GM19463 (cell line): ENCODE measurements at regions not wholly inside any gene's neighbourhood (a gene's known extent, or its start where the extent isn't known, plus 50 kb on each side); places are given as distances from the start of the nearest gene placed in this dataset.
A peak's percentile ranks its signal among the peaks of the same experiment; 100 is the strongest.

Experiments used
- ATAC-seq: cut with Tn5 transposase; IDR thresholded peaks from one replicate; pipeline ENCODE4 v1.9.1; 2021; ENCODE audit warnings: mild to moderate bottlenecking, moderate library complexity; ENCODE audit not compliant: unreplicated experiment

DNA sequence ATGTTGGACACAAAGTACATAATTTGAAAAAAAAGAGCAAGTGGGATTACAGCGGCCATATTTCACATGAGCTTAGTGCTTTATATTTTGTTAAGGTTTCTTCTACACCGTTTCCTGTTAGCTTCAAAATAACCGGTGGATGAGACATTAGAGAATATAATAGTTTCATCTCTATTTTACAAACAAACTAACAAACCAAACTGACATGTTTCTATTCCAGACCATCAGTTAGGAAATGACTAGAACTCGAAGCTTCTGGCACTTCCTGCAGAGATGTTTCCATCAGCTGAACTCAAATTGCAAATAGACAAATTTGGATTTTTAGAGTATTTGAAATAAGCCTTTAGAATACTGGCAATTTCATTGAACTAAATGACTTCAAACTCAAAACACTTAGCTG is 86.5 kb downstream of the MTRR start:
- ATAC-seq, result no peak

DNA sequence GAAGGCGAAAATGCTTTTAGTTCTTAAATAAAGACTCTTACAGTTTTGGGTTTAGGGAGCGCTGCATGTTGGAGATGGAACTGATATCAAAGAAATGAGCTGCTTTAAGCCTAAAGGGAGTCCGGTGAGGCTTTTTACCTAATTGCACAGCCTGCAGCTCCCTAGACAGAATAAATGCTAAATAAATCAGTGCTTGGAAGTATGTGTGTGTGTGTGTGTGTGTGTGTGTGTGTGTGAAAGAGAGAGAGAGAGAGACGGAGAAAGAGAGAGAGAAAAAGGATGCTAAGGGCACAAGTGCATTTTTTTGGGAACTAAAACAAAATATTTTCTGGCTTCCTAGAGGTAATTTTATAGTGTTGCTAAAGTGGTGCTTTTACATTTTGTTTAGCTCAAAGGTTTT is 88.4 kb downstream of the MTRR start:
- no peak for ATAC-seq

DNA sequence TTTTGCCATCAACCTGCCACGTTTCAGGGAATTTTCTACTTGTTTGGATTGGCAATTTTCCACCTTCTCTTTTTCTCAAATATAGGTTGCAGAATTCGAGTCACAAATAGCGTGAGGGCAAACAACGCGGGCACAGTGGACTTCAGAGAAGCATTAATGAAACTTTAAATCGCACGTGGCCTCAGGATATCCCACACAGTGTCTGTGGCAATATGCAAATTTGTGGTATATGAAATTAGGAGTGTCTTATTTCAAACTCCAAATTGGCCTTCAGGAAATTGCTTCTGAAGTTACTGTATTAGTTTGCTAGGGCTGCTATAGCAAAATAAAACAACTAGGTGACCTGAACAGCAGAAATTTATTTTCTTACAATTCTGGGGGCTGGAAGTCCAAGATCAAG is 91.2 kb downstream of the MTRR start:
- no peak for ATAC-seq

DNA sequence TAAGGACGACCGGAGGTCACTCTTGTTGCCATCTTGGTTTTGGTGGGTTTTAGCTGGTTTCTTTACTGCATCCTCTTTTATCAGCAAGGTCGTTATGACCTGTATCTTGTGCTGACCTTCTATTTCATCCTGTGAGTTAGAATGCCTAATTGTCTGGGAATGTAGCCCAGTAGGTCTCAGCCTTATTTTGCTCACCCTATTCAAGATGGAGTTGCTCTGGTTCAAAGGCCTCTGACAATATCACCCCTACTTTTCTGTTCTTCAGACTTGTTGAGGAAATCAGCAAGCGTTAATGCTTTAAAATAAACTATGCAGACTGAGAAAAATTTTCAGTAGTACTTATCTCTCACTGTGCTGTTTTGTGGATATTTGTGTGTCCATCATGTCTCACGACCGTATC is 92.6 kb downstream of the MTRR start:
- ATAC-seq, result no peak

DNA sequence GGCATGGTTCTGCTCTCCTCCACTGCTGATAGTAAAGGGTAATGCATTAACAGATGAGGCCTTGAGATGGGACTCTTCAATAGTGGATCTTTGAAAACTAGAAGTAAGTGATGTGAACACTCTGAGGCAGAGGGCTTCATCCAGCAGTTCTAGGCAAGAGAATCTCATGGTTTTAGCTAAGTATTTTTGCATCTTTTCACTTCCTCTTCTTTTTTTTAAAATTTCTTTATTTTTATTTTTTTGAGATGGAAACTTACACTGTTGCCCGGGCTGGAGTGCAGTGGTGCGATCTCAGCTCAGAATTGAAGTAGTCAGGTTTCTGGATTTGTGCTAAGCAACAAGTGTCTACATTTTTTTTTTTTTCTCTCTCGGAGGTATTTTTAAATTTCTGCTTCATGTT is 101.9 kb downstream of the MTRR start:
- ATAC-seq, result peak; percentile 66

DNA sequence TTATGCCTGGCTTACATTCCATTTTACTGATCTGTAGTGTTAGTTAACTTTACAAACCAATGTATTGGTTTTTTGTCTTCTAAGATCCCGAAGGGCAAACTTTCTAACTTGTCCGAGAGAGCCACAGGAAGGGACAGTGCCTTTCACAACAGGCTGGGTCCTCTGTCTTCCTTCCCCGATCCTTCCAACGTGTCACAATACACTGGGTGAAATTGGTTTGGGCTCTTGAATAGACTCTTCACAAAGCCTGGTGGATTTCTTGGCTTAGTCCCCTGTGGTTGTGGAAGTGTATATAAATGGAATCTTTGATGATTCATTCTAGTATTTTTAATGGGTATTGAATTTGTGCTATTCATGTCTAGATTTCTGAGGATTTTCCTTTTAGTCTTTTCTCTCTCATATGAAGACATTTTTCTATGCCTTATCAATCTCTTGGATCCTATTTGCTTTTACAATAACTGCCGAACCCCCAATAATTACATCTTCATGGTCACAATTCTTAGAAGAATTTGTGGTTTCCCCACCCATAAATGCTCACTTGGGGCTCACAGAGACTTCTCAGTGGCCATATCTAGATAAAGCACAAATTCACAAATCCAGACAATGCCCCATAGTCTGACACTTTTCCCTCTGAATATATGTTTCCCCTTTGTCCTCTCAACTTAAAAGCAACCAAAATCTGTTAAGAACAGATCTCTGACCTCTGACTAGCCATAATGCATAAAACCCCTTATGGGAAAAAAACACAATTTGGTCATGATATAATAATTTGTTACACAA is 107.7 kb downstream of the MTRR start:
- no peak for ATAC-seq

DNA sequence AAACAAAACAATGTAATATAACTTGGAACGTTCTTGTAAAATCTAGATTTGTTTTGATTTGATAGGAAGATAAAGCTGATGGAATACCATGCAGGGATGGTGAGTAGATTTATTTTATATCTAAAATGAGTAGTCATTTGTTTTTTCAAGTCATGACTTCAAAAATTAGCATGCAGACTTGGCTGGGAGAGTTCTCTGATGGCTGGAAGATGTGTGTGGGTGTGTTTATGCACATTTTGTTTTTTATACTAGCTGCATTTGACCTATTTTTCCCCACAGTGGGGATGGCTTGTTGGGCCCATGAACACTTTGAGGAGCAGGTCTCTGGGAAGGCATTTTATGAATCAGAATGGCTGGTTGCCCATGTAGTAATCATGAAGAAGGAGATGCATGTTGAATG is 109.2 kb downstream of the MTRR start:
- ATAC-seq, result no peak

DNA sequence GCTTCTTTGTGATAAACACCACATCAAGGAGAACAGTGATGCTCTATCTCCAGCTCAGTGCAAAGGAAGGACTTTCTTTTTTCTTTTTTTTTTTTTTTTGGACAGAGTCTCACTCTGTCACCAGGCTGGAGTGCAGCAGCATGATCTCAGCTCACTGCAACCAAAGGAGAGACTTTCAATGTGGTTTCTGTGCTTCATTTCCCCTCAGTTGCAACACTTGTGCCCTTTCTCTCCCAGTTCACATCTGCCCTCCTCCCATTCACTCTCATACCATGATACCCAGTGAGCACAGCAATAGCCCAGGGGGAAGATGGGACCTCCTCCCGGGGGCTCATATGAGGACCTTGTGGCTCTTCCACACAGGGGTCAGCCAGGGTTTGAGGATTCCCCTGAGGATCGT is 110.0 kb downstream of the MTRR start:
- no peak for ATAC-seq

DNA sequence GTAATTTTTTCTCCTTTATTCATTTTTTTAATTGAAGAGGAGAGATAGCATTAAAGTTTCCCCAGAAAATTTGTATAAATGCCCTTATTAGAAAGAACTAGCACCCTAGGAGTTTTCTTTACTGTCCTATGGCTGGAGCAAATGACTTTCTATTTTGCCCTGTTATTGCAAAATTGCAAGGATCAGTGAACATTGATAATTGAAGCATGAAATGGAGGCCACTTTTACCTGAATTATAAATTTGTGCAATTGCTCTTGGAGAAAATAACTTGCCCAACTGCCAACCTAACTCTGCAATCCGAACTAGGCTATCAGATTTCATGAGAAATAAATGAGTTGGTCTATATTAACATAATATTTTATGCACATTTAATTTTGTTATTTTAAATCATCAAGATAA is 111.9 kb downstream of the MTRR start:
- no peak for ATAC-seq

DNA sequence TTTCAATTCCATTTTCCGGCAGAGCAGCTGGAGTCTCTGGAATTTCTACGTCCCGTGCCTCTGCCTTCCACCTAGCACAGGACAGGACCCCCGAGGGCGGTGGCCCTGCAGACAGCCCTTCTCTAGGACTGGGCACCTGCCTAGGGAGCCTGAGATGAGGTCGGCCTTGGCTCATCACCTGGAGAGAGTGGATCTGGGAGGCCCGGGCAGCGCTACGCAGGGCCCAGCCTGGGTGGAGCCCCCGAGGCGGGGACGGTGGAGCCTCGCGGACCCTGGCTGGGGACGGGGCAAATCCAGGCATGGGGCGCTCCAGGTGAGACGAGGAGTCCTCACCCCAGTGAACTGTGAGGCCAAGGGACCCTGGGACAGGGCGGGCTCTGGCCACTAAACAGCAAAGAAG is 114.5 kb downstream of the MTRR start:
- no peak for ATAC-seq

DNA sequence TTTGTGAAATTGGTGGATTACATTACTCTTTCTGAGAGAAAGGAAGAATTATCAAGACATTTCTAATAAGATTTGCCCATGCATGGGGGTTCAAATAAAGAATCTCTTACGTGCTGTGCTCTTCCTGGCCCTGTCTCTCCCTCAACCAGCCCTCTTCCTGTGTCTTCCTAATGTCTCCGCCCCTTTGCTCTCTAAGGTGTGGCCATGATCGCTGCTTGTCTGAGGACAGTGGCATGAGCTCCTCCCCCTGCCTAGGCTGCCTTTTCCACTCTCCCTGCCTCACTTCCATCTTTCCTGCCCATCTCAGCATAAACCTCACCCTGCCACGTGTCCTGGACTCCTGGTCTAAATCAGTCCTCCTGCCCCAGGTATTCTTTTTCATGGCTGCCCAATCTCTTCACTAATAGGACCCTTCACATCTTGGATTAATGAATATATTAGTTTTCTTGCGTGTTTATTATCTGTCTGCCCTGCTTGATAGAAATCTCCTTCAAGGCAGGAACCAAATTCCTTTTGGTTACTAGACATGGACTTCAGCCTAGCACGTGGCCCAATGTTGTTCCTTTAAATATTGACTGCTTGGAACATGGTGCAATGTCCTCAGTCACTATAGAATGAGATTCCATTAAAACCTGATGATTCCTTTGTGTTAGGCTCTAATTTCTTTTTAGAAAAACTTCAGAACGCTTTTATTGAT is 122.3 kb downstream of the MTRR start:
- no peak for ATAC-seq

DNA sequence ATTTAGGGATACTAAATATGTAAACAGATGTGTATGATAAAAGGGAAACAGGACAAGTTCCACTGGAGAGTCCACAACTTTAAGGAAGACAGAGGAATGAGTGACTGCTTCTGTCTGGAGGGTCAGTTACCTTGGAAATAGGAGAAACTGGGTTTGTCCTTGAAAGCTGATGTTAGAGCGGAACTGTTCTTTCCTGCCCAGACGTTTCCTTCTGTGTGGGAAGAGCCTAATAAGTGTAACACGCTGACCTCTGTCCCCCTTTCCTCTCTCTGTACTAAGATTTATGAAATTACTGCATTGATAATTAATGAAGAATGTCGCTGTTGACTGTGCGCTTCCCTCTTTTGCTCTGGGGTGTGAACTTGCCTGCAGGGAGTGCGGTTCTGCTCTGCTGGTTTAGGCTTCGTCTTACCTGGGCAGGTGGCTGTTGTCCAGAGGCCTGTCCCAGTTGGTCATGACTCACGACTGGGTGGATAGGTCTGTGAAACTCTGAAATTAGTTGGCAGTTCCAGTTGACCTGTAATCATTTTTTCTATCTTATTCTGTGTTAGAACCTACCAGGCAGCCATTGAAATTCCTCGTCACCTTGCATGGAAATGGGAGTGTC is 126.8 kb downstream of the MTRR start:
- ATAC-seq, result no peak

DNA sequence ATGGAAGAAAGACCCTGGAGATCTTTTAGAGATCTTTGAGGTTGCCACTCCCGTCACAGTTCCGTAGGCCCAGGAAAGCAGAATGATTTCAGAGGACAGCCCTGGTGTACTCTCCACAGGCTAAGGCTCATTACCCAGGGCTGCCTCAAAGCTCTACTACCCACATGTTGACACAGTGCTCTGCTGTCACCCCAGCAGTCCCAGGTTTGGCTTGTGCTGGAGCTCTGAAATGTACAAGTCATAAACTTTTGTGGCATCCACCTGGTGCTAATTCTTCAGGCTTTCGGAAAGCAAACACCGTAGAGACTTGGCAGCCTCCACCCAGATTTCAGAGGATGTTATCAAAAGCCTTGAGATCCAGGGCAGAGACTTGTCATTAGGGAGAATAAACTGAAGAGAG is 136.5 kb downstream of the MTRR start:
- ATAC-seq, result no peak

DNA sequence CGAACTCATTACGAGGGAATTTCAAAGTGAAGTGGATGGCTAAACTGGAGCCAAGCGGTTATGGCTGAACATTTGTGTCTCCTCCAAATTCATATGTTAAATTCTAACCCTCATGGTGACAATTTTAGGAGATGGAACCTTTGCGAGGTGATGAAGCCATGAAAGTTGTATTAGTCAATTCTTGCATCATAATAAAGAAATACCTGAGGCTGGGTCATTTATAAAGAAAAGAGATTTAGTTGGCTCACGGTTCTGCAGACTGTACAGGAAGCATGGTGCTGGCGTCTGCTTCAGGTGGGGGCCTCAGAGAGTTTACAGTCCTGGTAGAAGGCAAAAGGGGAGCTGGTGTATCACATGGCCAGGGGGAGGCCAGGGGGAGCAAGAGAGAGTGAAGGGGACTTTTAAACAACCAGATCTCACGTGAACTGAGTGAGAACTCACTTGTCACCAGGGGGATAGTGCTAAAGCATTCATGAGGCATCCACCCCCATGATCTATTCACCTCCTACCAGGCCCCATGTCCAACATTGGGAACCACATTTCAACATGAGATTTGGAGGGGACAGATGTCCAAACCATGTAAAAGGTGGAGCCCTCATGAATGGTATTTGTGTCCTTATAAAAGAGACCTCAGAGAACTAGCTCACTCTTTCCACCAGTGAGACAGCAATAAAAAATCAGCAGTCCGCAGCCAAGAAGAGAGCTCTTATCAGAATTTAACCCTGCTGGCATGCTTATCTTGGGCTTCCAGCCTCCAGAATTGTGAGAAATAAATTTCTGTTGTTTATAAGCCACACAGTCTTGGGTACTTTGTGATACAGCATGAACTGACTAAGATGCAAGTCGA is 143.4 kb downstream of the MTRR start:
- ATAC-seq, result no peak

DNA sequence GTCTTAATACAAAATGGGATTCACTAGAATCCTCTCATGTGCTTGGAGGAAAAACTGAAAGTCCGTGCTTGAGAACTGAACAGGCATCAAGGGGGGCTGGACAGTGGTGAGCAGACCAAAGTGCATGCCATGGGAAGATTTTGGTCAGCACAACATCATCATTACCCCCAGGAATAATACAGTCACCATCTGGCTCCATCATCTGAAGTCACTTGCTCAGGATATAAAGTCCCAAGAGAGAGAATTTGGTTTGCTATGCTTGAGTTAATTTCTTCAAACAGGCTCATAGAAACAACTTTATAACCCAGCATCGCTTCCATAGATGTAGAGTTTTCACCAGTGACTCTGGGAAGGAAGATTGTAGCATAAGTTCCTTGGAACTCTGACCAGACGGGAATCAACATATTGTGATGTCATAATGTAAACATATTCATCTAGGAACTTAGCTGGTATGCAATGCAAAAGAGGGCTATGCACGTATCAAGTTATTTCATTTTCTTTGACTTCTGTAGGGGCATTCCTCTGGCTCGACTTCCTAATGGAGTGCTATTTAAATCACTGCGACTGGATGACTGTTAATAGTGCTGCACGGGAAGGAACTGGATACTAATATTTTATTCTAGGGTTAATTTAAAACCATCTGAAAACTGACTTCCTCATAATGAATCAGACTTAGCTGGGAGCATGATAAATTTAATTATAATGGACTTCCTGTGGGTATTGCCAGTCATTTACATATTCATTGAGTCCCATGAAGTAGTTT is 145.2 kb downstream of the MTRR start:
- no peak for ATAC-seq

DNA sequence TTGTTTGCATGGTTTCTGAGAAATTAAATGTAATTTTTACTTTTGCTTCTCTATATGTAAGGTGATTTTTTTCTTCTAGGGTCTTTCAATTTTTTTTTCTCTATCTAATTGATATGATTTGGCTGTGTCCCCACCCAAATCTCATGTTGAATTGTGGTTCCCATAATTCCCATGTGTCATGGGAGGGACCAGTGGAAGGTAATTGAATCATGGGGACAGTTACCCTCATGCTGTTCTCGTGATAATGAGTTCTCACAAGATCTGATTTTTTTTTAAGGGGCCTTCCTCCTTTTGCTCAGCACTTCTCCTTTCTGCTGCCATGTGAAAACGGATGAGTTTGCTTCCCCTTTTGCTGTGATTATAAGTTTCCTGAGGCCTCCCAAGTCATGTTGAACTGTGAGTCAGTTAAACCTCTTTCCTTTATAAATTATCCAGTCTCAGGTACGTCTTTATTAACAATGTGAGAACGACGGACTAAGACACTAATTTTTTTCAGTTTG is 150.8 kb downstream of the MTRR start:
- no peak for ATAC-seq

DNA sequence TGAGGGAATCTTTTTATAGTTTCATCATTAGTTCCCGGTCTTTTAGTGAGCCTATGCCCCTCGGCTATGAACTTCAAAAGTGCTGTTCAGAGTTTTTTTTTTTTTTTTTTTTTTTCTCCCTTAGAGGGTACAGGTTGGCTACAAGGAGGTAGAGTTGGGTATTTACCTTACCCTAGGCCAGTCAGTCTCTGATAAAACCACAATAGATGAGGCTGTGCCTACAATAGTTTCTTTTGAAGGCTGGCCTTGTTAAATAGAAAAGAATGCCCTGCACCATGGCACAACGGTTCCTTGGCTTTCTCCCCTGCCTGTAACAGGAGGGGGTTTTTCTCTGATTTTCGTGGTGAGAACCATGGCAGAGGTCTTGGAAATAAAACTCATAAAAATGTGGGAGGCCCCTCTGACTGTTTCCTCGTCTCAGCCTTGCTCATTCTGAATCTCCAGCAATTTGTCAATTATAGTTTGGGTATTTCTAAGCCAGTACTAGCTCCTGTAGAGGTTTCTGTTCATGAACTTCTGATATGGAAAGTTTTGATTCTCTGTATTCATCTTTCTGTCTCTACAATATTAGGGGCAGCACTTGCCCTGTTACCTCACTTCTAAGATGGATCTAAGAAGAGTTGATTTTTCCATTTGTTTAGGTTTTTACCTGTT is 152.0 kb downstream of the MTRR start:
- no peak for ATAC-seq

DNA sequence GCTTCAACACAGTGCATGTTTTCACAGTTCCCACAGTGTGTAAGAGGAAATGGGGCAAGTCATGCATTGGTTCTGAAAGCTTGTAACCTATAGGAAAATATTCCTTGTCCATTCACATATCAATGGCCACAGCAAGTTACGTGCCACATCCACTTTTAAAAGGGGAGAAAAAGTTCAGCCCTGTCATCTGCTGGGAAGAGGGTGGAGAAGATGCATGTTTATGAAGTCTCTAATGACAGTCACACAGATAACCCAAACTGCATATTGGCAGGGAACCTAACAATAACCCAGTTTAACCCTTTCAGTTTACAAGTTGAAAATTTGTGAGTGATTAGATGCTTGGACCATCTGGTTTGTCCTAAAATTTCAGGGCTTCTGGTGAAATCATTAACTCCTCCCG is 159.3 kb downstream of the MTRR start:
- no peak for ATAC-seq

DNA sequence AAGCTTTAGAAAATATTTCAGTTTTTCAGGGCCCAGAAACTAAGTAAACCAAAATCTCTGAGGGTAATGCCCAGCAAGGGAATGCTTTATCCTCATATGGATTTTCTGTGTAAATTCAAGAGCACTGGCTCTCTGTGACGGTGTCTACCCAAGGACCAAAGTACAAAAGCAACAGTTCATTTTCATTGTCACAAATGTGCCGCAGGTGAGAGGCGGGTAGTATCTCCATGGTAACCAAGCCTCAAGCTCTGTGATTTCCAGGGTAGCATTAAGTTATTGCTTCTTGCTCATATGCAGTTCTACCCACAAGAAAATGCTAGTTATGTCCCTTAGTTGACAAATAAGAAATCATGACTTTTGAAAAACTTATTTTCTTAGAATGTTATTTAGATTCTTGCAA is 164.3 kb downstream of the MTRR start:
- no peak for ATAC-seq

DNA sequence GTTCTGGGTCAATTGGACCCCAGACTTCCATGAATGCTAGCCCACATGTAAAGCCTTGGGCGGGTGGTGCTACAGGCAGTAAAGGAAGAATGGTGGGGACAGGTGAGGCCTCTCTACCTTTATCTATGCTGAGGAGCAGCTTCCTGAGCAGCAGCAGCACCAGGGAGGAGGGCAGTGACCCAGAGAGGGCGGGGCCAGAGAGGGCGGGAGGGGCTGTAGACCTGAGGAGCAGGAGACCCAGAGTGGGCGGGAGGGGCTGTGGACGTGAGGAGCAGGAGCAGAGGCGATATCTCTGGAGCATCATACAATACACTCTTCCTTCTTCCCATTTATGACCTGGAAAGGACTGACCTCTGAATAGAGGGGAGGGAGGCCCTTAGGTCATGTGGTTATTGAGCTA is 165.9 kb downstream of the MTRR start:
- ATAC-seq, result no peak
